ENCODE measurements at regions not wholly inside any gene's neighbourhood (a gene's known extent, or its start where the extent isn't known, plus 50 kb on each side); places are given as distances from the start of the nearest gene placed in this dataset.

- H3K27me3 ChIP-seq (ENCODE audit: insufficient read depth in 3 of 3, low read length in 2 of 3): no peaks in the 10 kb centered on the region
- TF ChIP-seq, protein P1, sequence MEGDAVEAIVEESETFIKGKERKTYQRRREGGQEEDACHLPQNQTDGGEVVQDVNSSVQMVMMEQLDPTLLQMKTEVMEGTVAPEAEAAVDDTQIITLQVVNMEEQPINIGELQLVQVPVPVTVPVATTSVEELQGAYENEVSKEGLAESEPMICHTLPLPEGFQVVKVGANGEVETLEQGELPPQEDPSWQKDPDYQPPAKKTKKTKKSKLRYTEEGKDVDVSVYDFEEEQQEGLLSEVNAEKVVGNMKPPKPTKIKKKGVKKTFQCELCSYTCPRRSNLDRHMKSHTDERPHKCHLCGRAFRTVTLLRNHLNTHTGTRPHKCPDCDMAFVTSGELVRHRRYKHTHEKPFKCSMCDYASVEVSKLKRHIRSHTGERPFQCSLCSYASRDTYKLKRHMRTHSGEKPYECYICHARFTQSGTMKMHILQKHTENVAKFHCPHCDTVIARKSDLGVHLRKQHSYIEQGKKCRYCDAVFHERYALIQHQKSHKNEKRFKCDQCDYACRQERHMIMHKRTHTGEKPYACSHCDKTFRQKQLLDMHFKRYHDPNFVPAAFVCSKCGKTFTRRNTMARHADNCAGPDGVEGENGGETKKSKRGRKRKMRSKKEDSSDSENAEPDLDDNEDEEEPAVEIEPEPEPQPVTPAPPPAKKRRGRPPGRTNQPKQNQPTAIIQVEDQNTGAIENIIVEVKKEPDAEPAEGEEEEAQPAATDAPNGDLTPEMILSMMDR (IDR thresholded peaks at IDR 0.05): no peak
- no peaks in the 10 kb centered on the region for H3K9me3 ChIP-seq
- no peak overlapping the region for H3K27ac ChIP-seq
- 69 to 72% (median 71%) methylated on average over 4 of the region's 4 CpGs for WGBS, 3 donors
- no peak overlapping the region for H3K4me3 ChIP-seq
- intact Hi-C loops (cut with DNase I): no loop called here
- no peaks in the 10 kb centered on the region for H3K4me1 ChIP-seq
- DNase-seq (no peak), ATAC-seq (no peak)
- H3K36me3 ChIP-seq (ENCODE audit: insufficient read depth in 1 of 2, low read depth in 1 of 2): no peaks in the 10 kb centered on the region
Observed at GRCh38 chr9:120210274-120210673, 369.7 kb downstream of the CDK5RAP2 start.

DNA sequence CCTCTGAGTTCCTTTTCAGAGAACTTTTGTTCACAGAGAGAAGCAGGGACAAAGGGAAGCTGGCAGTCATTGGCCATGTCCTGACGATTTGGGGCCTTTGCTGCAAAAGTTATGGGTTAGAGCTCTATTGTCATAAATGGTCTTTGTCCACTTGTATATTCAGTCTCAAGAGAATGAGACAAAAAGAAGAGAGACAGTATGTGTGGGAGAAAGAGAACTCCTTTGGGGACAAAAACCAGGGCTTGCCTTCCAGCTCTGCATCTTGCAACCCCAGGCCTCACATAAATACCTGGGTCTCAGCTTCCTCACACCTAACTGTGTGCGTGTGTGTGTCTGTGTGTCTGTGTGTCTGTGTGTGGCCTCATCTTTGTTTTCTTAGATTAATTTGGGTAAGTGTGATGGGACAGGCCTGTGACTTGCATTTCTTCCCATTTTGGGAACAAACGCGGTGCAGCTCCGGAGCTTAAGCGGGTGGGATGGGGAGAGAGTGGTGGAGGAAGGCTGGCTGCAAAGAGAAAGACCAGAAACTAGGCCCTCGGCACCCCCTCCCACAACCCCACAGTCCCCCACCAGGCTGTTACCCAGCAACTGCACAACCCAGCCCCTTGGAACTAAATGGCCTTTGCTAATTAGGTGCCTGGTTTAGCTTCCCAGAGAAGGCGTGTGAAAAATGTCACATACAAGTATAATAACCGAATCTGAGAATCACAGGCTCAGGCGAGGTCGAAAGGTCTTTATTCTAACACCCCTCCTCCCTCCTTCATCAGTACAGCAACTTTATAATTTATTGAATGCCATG is 376.9 kb downstream of the CDK5RAP2 start:
- ATAC-seq: no peak
- WGBS, 3 donors: 42 to 53% (median 51%) methylated on average over 11 of the region's 11 CpGs
- no peaks in the 10 kb centered on the region for H3K4me1 ChIP-seq
- TF ChIP-seq, protein P1 (IDR thresholded peaks at IDR 0.05): no peak
- no peaks in the 10 kb centered on the region for H3K9me3 ChIP-seq
- intact Hi-C loops (cut with DNase I): no loop called here
- no peak overlapping the region for H3K4me3 ChIP-seq
- no peak for DNase-seq
- no peak overlapping the region for H3K27ac ChIP-seq
- no peaks in the 10 kb centered on the region for H3K36me3 ChIP-seq (ENCODE audit: insufficient read depth in 1 of 2, low read depth in 1 of 2)
- H3K27me3 ChIP-seq (ENCODE audit: insufficient read depth in 3 of 3, low read length in 2 of 3): no peaks in the 10 kb centered on the region

- no peaks in the 10 kb centered on the region for H3K36me3 ChIP-seq (ENCODE audit: insufficient read depth in 1 of 2, low read depth in 1 of 2)
- no peak overlapping the region for H3K27ac ChIP-seq
- WGBS, 3 donors: 69 to 78% (median 72%) methylated on average over 3 of the region's 3 CpGs
- no peak for ATAC-seq
- no peaks in the 10 kb centered on the region for H3K9me3 ChIP-seq
- no peak overlapping the region for H3K4me3 ChIP-seq
- intact Hi-C loops (cut with DNase I): no loop called here
- DNase-seq: no peak
- TF ChIP-seq, protein P1 (IDR thresholded peaks at IDR 0.05): no peak
- H3K27me3 ChIP-seq (ENCODE audit: insufficient read depth in 3 of 3, low read length in 2 of 3): no peaks in the 10 kb centered on the region
- H3K4me1 ChIP-seq: no peaks in the 10 kb centered on the region
Observed at GRCh38 chr9:120198027-120198426, 381.9 kb downstream of the CDK5RAP2 start.

GRCh38 chr9:120197605-120198004 is 382.4 kb downstream of the CDK5RAP2 start:
- no peaks in the 10 kb centered on the region for H3K36me3 ChIP-seq (ENCODE audit: insufficient read depth in 1 of 2, low read depth in 1 of 2)
- H3K27ac ChIP-seq: no peak overlapping the region
- ATAC-seq (no peak), DNase-seq (no peak)
- no peaks in the 10 kb centered on the region for H3K4me1 ChIP-seq
- TF ChIP-seq, protein P1 (IDR thresholded peaks at IDR 0.05): no peak
- intact Hi-C loops (cut with DNase I): no loop called here
- H3K9me3 ChIP-seq: no peaks in the 10 kb centered on the region
- no peak overlapping the region for H3K4me3 ChIP-seq
- no peaks in the 10 kb centered on the region for H3K27me3 ChIP-seq (ENCODE audit: insufficient read depth in 3 of 3, low read length in 2 of 3)
- 52 to 57% (median 54%) methylated on average over 12 of the region's 12 CpGs for WGBS, 3 donors

DNA sequence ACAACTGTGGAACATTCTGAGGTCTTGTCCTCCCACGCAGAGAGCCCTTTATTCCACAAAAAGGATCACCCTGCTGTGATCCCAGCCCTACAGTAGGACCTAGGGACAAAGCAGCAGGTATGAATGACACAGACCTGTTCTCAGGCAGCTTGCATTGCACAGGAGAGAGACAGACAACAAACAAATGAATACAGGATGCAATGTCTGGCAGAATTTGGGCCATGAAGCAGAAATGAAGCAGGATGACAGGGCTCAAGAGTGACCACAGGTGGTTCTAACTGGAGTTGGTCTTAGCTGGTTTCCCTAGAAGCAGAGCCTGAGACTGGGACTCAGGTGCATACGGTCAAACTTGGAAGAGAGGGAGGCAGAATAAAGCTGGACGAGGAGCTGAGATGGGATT is 388.8 kb downstream of the CDK5RAP2 start:
- TF ChIP-seq, protein P1 (IDR thresholded peaks at IDR 0.05): no peak
- no peaks in the 10 kb centered on the region for H3K4me1 ChIP-seq
- DNase-seq: no peak
- H3K27me3 ChIP-seq (ENCODE audit: insufficient read depth in 3 of 3, low read length in 2 of 3): no peaks in the 10 kb centered on the region
- no peak overlapping the region for H3K4me3 ChIP-seq
- intact Hi-C loops (cut with DNase I): no loop called here
- H3K36me3 ChIP-seq (ENCODE audit: insufficient read depth in 1 of 2, low read depth in 1 of 2): no peaks in the 10 kb centered on the region
- H3K27ac ChIP-seq: no peak overlapping the region
- 68 to 82% (median 81%) methylated on average over 3 of the region's 3 CpGs for WGBS, 3 donors
- H3K9me3 ChIP-seq: no peaks in the 10 kb centered on the region
- no peak for ATAC-seq

All from psoas muscle (tissue), 7 donors.